ENCODE measurements at regions not wholly inside any gene's neighbourhood (a gene's known extent, or its start where the extent isn't known, plus 50 kb on each side); places are given as distances from the start of the nearest gene placed in this dataset.

DNA sequence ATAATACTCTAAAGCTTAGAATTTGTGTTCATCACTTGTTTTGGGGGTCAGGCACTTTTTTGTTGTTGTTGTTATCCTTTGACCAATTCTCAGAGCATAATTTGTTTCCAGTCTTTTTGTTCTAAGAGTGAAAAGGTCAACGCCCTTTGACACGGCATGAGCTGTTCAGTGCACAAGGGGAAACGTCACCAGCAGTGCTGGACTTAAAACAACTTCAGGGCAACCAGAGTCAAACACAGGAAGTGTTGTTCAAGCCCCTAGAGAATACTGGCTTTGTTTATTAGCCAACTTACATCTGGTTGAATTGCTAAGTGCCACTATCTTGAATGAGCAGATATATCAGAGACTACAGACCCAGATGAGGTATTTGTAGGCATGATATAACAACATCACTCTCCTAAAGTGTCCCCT is 368.9 kb downstream of the TMEM161B start:
- TF ChIP-seq ZNF121 (CRISPR knock-in tag; conservative IDR thresholded peaks at IDR 0.05) (no peak), NCOA6 (IDR thresholded peaks at IDR 0.05) (no peak), ZZZ3 (IDR thresholded peaks at IDR 0.05) (no peak), E2F3 (CRISPR knock-in tag; IDR thresholded peaks at IDR 0.05) (no peak), RAD21 (CRISPR knock-in tag; conservative IDR thresholded peaks at IDR 0.05 in 1 of 2, IDR thresholded peaks at IDR 0.05 in 1 of 2) (no peak), NUFIP1 (IDR thresholded peaks at IDR 0.05; ENCODE audit: partially characterized antibody) (no peak), CEBPB (tag; IDR thresholded peaks at IDR 0.05) (no peak), ZNF398 (CRISPR knock-in tag; IDR thresholded peaks at IDR 0.05) (no peak), HCFC1 (IDR thresholded peaks at IDR 0.05; ENCODE audit: low read depth, low read length) (no peak)

Measured in K562 (cell line).